ENCODE measurements at regions not wholly inside any gene's neighbourhood (a gene's known extent, or its start where the extent isn't known, plus 50 kb on each side); places are given as distances from the start of the nearest gene placed in this dataset.

GRCh38 chr1:220990427-220991339 lies 111.4 kb downstream of the HLX start:
- TF ChIP-seq ZNF230 (CRISPR knock-in tag; IDR thresholded peaks at IDR 0.05) = no peak
- no peak for TF ChIP-seq HMGXB4 (CRISPR knock-in tag; IDR thresholded peaks at IDR 0.05; ENCODE audit: borderline replicate concordance in 1 of 2, low read depth in 1 of 2)
- TF ChIP-seq CREB1 (IDR thresholded peaks at IDR 0.05) = no peak
- TF ChIP-seq CREB1 (CRISPR knock-in tag; IDR thresholded peaks at IDR 0.05) = no peak
- no peak for TF ChIP-seq CEBPB (IDR thresholded peaks at IDR 0.05; ENCODE audit: borderline replicate concordance, low read depth, low read length)
- TF ChIP-seq JUND (CRISPR knock-in tag; IDR thresholded peaks at IDR 0.05) = no peak
- no peak for TF ChIP-seq ZNF562 (CRISPR knock-in tag; IDR thresholded peaks at IDR 0.05; ENCODE audit: borderline replicate concordance)

Measured in HepG2 (cell line).